HG02840 (cell line): ENCODE measurements at regions not wholly inside any gene's neighbourhood (a gene's known extent, or its start where the extent isn't known, plus 50 kb on each side); places are given as distances from the start of the nearest gene placed in this dataset.
"Not testable (repeated sequence)": the region's sequence is repeated elsewhere in the genome, so short reads cannot be mapped to it uniquely, and the experiment has no call there.

ENCODE experiments used
- ATAC-seq: cut with Tn5 transposase; IDR thresholded peaks from one replicate; pipeline ENCODE4 v1.9.1; 2021; ENCODE audit warnings: mild to moderate bottlenecking, moderate library complexity, moderate number of reproducible peaks; ENCODE audit not compliant: unreplicated experiment, low FRiP score

- ATAC-seq = no peak
Measured at GRCh38 chr1:58966103-58966916, 182.5 kb upstream of the JUN start.

- no peak for ATAC-seq
Measured at GRCh38 chr1:58966917-58967740, 183.3 kb upstream of the JUN start.

GRCh38 chr1:58968360-58968952, 184.6 kb upstream of the JUN start:
- peak; percentile 79 for ATAC-seq

GRCh38 chr1:58969176-58969575, 185.3 kb upstream of the JUN start:
- not testable (repeated sequence) for ATAC-seq

GRCh38 chr1:58971629-58972140, 187.8 kb upstream of the JUN start:
- ATAC-seq = no peak

- ATAC-seq = no peak
Measured at GRCh38 chr1:58975888-58976287, 192.0 kb upstream of the JUN start.

- ATAC-seq = no peak
Measured at GRCh38 chr1:58976294-58976693, 192.4 kb upstream of the JUN start.

- no peak for ATAC-seq
Measured at GRCh38 chr1:58977598-58977997, 193.8 kb upstream of the JUN start.

- ATAC-seq = no peak
Measured at GRCh38 chr1:58978096-58978495, 194.2 kb upstream of the JUN start.

GRCh38 chr1:58979086-58979485, 195.2 kb upstream of the JUN start:
- no peak for ATAC-seq

- ATAC-seq = no peak
Measured at GRCh38 chr1:58979677-58980076, 195.8 kb upstream of the JUN start.

GRCh38 chr1:58981392-58981791, 197.5 kb upstream of the JUN start:
- ATAC-seq = no peak

- ATAC-seq = no peak
Measured at GRCh38 chr1:58982259-58982998, 198.6 kb upstream of the JUN start.

- ATAC-seq = no peak
Measured at GRCh38 chr1:58983162-58983561, 199.3 kb upstream of the JUN start.

GRCh38 chr1:58983633-58984245, 199.9 kb upstream of the JUN start:
- no peak for ATAC-seq

- no peak for ATAC-seq
Measured at GRCh38 chr1:58986996-58987767, 203.3 kb upstream of the JUN start.

- no peak for ATAC-seq
Measured at GRCh38 chr1:58988752-58989151, 204.9 kb upstream of the JUN start.

GRCh38 chr1:58989845-58990244, 206.0 kb upstream of the JUN start:
- ATAC-seq = no peak

- ATAC-seq = no peak
Measured at GRCh38 chr1:58991305-58991704, 207.5 kb upstream of the JUN start.
